GM13977 (cell line): ENCODE measurements at regions not wholly inside any gene's neighbourhood (a gene's known extent, or its start where the extent isn't known, plus 50 kb on each side); places are given as distances from the start of the nearest gene placed in this dataset.

Experiments used
- DNase-seq: peaks from one replicate; pipeline ENCODE4 v3.0.0; 2012; ENCODE audit warnings: low spot score
- in situ Hi-C: fragments of 300-500 bp; cut with MboI; formaldehyde crosslinking; loops from one replicate; pipeline ENCODE4 v1.12.0; 2022; ENCODE audit warnings: low sequenced_read_pairs, low pct_unique_long_range_greater_than_20kb, mixed read lengths, inconsistent platforms; ENCODE audit not compliant: unreplicated experiment
- TF ChIP-seq, protein P1 (sequence below): IDR thresholded peaks from 2 replicates; pipeline ENCODE4 v1.5.1; 2012; ENCODE audit warnings: mild to moderate bottlenecking, control low read depth; ENCODE audit not compliant: insufficient read depth; ENCODE audit errors: extremely low read depth, missing control alignments

DNA sequence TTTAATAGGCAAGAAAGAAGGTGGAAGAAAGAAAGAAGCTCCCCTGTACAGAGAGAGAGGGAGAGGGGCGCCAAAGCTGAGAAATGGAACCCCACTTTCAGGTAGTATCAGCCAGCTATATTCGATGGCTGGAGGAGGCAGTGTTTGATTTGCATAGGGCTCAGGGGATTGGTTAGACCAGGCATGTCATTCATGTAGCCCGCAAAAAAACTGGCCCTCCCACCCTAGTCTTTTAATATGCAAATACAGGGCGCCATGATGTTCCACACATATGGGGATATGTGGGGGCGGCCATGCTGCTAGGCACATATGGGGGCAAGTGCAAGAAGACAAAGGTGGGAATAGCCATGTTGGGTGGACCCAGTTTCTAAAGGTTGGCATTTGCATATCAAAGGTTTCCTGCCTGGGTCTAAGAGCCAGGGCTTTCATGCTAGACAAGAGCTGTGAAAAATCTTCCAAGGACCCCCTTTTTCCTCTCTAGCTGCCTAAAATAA, 174.4 kb upstream of the ADRA1B start:
- in situ Hi-C loops = no loop called here
- DNase-seq = no peak
- TF ChIP-seq, protein P1, sequence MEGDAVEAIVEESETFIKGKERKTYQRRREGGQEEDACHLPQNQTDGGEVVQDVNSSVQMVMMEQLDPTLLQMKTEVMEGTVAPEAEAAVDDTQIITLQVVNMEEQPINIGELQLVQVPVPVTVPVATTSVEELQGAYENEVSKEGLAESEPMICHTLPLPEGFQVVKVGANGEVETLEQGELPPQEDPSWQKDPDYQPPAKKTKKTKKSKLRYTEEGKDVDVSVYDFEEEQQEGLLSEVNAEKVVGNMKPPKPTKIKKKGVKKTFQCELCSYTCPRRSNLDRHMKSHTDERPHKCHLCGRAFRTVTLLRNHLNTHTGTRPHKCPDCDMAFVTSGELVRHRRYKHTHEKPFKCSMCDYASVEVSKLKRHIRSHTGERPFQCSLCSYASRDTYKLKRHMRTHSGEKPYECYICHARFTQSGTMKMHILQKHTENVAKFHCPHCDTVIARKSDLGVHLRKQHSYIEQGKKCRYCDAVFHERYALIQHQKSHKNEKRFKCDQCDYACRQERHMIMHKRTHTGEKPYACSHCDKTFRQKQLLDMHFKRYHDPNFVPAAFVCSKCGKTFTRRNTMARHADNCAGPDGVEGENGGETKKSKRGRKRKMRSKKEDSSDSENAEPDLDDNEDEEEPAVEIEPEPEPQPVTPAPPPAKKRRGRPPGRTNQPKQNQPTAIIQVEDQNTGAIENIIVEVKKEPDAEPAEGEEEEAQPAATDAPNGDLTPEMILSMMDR = no peak

GRCh38 chr5:159743234-159743633, 173.0 kb upstream of the ADRA1B start:
- TF ChIP-seq, protein P1 = no peak
- in situ Hi-C loops = no loop called here
- DNase-seq = no peak

GRCh38 chr5:159746707-159747106, 169.6 kb upstream of the ADRA1B start:
- no peak for DNase-seq
- TF ChIP-seq, protein P1 = no peak
- in situ Hi-C loops = no loop called here

- in situ Hi-C loops = no loop called here
- TF ChIP-seq, protein P1 = no peak
- DNase-seq = no peak
Observed at GRCh38 chr5:159749146-159749545, 167.1 kb upstream of the ADRA1B start.

DNA sequence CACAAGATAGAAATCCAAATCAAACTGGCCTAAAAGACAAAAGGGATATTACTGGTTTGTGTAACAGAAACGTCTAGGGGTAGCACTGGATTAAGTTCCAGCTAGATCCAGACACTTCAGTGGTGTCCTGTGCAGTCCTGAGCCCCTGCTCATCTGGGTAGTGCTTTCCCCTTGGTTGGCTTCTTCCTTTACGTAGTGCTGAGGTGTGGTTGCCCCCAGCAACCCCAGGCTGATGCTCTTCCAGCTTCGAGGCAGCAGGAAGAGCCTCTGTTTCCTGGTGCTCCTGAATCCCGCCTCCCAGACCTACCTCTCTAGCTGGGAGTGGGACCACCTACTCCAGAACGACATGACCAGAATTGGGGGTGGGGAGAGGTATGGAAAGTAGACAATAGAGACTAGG, 166.1 kb upstream of the ADRA1B start:
- TF ChIP-seq, protein P1 = no peak
- no peak for DNase-seq
- in situ Hi-C loops = no loop called here

- TF ChIP-seq, protein P1 = no peak
- in situ Hi-C loops = no loop called here
- DNase-seq = no peak
Observed at GRCh38 chr5:159751459-159751858, 164.8 kb upstream of the ADRA1B start.

DNA sequence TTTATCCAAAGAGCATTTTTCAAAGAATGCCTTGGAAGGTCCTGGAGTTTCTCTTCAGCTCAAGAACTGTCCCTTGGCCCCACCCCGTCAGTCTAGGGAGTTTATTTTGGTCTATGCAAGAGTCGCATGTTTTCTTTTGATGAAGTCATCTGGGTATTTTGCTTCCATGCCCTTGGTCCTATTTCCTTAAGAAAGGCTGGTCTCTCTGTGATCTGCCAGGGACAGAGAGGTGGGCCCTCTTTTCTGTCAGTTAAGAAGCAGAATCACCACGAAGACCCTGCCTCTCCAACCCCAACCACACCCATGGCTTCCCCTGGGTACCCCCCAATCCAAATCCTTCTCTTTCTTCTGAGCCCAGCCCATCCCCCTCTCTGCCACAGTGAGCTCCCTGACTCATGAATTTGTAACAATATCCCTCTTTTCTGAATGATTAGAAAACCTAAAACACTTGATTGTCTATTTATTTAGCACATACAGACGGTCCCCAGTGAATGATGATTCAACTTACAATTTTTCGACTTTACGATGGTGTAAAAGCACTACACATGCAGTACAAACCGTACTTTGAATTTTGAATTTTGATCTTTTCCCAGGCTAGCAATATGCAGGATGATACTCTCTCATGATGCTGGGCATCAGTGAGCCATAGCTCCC, 163.5 kb upstream of the ADRA1B start:
- in situ Hi-C loops = no loop called here
- no peak for DNase-seq
- TF ChIP-seq, protein P1 = no peak
